NOMO-1 (cell line): ENCODE measurements at regions not wholly inside any gene's neighbourhood (a gene's known extent, or its start where the extent isn't known, plus 50 kb on each side); places are given as distances from the start of the nearest gene placed in this dataset.

Experiments used
- DNase-seq, 2 experiments: peaks; one replicate each; lab custom pipeline; 2025; ENCODE audit not compliant: unreplicated experiment in 2 of 2; lab: John Stamatoyannopoulos, UW

- no peak for DNase-seq
Observed at GRCh38 chr21:43333298-43334062, 93.5 kb downstream of the SIK1 start.

- no peak for DNase-seq
Observed at GRCh38 chr21:43332861-43333297, 94.1 kb downstream of the SIK1 start.

- DNase-seq: no peak
Observed at GRCh38 chr21:43331962-43332828, 94.7 kb downstream of the SIK1 start.

GRCh38 chr21:43331111-43331961 is 95.6 kb downstream of the SIK1 start:
- DNase-seq: no peak

GRCh38 chr21:43330306-43330881 is 96.5 kb downstream of the SIK1 start:
- no peak for DNase-seq

GRCh38 chr21:43329711-43330269 is 97.1 kb downstream of the SIK1 start:
- no peak for DNase-seq

GRCh38 chr21:43328958-43329691 is 97.8 kb downstream of the SIK1 start:
- no peak for DNase-seq

GRCh38 chr21:43328185-43328957 is 98.6 kb downstream of the SIK1 start:
- DNase-seq: no peak

- peak in 1 of 2 experiments; percentile 2 for DNase-seq
Observed at GRCh38 chr21:43325968-43326715, 100.8 kb downstream of the SIK1 start.

GRCh38 chr21:43325036-43325435 is 101.9 kb downstream of the SIK1 start:
- DNase-seq: no peak

- DNase-seq: no peak
Observed at GRCh38 chr21:43324596-43324995, 102.3 kb downstream of the SIK1 start.

GRCh38 chr21:43323244-43324005 is 103.5 kb downstream of the SIK1 start:
- DNase-seq: no peak

GRCh38 chr21:43322805-43323204 is 104.1 kb downstream of the SIK1 start:
- DNase-seq: no peak

- no peak for DNase-seq
Observed at GRCh38 chr21:43322311-43322710, 104.6 kb downstream of the SIK1 start.

- no peak for DNase-seq
Observed at GRCh38 chr21:43321611-43322010, 105.3 kb downstream of the SIK1 start.

GRCh38 chr21:43321111-43321510 is 105.8 kb downstream of the SIK1 start:
- DNase-seq: no peak

- DNase-seq: no peak
Observed at GRCh38 chr21:43320526-43320925, 106.4 kb downstream of the SIK1 start.
